ENCODE measurements at regions not wholly inside any gene's neighbourhood (a gene's known extent, or its start where the extent isn't known, plus 50 kb on each side); places are given as distances from the start of the nearest gene placed in this dataset.

DNA sequence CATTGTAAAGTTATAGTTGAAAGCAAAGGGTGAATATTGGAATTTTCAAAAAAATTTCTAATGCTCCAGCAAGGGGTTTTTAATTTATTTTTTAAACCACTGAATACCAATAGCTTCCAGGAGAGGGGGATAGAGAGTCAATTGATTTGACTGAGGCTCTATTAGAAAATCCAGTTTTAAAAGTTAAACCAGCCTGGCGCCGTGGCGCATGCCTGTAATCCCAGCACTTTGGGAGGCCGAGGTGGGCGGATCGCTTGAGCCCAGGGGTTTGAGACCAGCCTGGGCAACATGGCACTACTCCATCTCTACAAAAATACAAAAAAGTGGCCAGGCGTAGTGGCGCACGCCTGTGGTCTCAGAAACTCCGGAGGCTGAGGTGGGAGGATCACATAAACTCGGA is 150.1 kb downstream of the SLC38A4 start:
- Histone ChIP-seq H4K91ac (replicated peaks; ENCODE audit: insufficient read length, low read length) (no peak overlapping the region), H3K36me3 (ENCODE audit: control insufficient read depth in 2 of 4, insufficient read depth in 4 of 4, low read length in 3 of 4) (no peaks in the 10 kb centered on the region), H2BK12ac (ENCODE audit: low read depth, low read length) (peak overlapping the region; percentile 44; the same call in 1 of the 2 replicates), H2BK20ac (ENCODE audit: low read length) (no peak overlapping the region), H3K23me2 (ENCODE audit: low read depth, low read length) (no peaks in the 10 kb centered on the region), H2BK120ac (replicated peaks; ENCODE audit: low read depth, low read length) (no peak overlapping the region), H3K79me1 (ENCODE audit: low read depth, low read length) (no peaks in the 10 kb centered on the region), H4K5ac (ENCODE audit: insufficient read length, low read depth, low read length) (no peak overlapping the region), H3K23ac (ENCODE audit: insufficient read length) (no peak overlapping the region), H2AFZ (ENCODE audit: low read length) (no peak overlapping the region), H2BK15ac (ENCODE audit: low read length) (no peak overlapping the region), H3K4ac (replicated peaks; ENCODE audit: insufficient read length, low read depth, low read length) (no peak overlapping the region), H4K8ac (ENCODE audit: extremely low read depth, insufficient read depth, low read length) (no peak overlapping the region), H2AK5ac (ENCODE audit: low read depth, low read length) (no peak overlapping the region), H3K27ac (ENCODE audit: low read depth, low read length) (no peak overlapping the region), H3K18ac (ENCODE audit: extremely low read depth, low read length) (no peak overlapping the region), H3K9ac (replicated peaks in 1 of 4; ENCODE audit: extremely low read depth in 1 of 4, low read depth in 3 of 4, low read length in 3 of 4) (no peak overlapping the region), H3K4me1 (replicated peaks in 1 of 4; ENCODE audit: control insufficient read depth in 3 of 4, insufficient read depth in 4 of 4, low read length in 3 of 4) (peaks cover 0 to 5% (median 0%) of the 10 kb centered on the region in 4 experiments; a peak in 3 of 7 replicates), H3K56ac (replicated peaks; ENCODE audit: insufficient read length, low read depth, low read length) (no peak overlapping the region), H2BK5ac (ENCODE audit: low read depth, low read length) (no peak overlapping the region), H3K79me2 (ENCODE audit: control insufficient read depth in 1 of 2, insufficient read depth in 2 of 2, low read length in 2 of 2) (no peaks in the 10 kb centered on the region), H3K4me3 (ENCODE audit: extremely low read depth in 1 of 4, insufficient read depth in 2 of 4, low read depth in 3 of 4, low read length in 4 of 4) (no peak overlapping the region), H3K27me3 (replicated peaks in 1 of 4; ENCODE audit: control insufficient read depth in 3 of 4, extremely low read depth in 1 of 4, insufficient read depth in 3 of 4, low read length in 3 of 4) (no peaks in the 10 kb centered on the region), H3K14ac (ENCODE audit: insufficient read length) (no peak overlapping the region), H3K9me3 (ENCODE audit: insufficient read depth in 2 of 2, low read depth in 1 of 2, low read length in 1 of 2) (peaks cover 0 to 4% of the 10 kb centered on the region in 2 experiments; a peak in 1 of 4 replicates), H4K20me1 (replicated peaks in 1 of 2; ENCODE audit: control insufficient read depth in 1 of 2, insufficient read depth in 2 of 2, low read length in 2 of 2) (no peaks in the 10 kb centered on the region), H3K4me2 (ENCODE audit: insufficient read depth in 1 of 2, low read depth in 2 of 2, low read length in 2 of 2) (no peak overlapping the region)
- 78% methylated on average over 11 of the region's 11 CpGs; no CpG with 5 or more reads in 1 of the 2 experiments for WGBS, 2 experiments (ENCODE audit: extremely low coverage in 1 of 2, insufficient coverage in 1 of 2, insufficient read length in 1 of 2, insufficient replicate concordance in 2 of 2, low coverage in 1 of 2, low lambda C conversion rate in 2 of 2, missing lambda C conversion rate in 1 of 2)
- ChIA-PET POLR2A (ENCODE audit: partially characterized antibody) (interaction anchor here (0.6 to 2.2 kb wide), 5 partner anchors 244 to 319 kb away, joined by 3 to 8 read pairs (median 5); no protein-coding TSS in a partner anchor), CTCF (ENCODE audit: partially characterized antibody) (interaction anchor here (0.8 to 2.7 kb wide), 15 partner anchors 9 to 334 kb away, joined by 3 to 16 read pairs (median 4); no protein-coding TSS in a partner anchor)
- TF ChIP-seq, protein P1, sequence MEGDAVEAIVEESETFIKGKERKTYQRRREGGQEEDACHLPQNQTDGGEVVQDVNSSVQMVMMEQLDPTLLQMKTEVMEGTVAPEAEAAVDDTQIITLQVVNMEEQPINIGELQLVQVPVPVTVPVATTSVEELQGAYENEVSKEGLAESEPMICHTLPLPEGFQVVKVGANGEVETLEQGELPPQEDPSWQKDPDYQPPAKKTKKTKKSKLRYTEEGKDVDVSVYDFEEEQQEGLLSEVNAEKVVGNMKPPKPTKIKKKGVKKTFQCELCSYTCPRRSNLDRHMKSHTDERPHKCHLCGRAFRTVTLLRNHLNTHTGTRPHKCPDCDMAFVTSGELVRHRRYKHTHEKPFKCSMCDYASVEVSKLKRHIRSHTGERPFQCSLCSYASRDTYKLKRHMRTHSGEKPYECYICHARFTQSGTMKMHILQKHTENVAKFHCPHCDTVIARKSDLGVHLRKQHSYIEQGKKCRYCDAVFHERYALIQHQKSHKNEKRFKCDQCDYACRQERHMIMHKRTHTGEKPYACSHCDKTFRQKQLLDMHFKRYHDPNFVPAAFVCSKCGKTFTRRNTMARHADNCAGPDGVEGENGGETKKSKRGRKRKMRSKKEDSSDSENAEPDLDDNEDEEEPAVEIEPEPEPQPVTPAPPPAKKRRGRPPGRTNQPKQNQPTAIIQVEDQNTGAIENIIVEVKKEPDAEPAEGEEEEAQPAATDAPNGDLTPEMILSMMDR (IDR thresholded peaks at IDR 0.05; ENCODE audit: control extremely low read depth in 1 of 3, insufficient read depth in 1 of 3, low read depth in 1 of 3, low read length in 3 of 3), result peak in 2 of 3 experiments; percentile 21 to 37; a peak in 3 of 4 replicates
- no peak for TF ChIP-seq BCL11A (IDR thresholded peaks at IDR 0.05; ENCODE audit: low read depth in 2 of 2, low read length in 2 of 2)
- no peak for TF ChIP-seq SIRT6 (IDR thresholded peaks at IDR 0.05; ENCODE audit: low read length)
- peak; percentile 40 to 53 for TF ChIP-seq RAD21 (IDR thresholded peaks at IDR 0.05 in 1 of 2, conservative IDR thresholded peaks at IDR 0.05 in 1 of 2; ENCODE audit: low read depth in 2 of 2, low read length in 2 of 2)
- FAIRE-seq, result no peak
- no peak for DNase-seq (ENCODE audit: low read depth in 1 of 2, low spot score in 2 of 2)
